Erythroblast (primary cell): ENCODE measurements at regions not wholly inside any gene's neighbourhood (a gene's known extent, or its start where the extent isn't known, plus 50 kb on each side); places are given as distances from the start of the nearest gene placed in this dataset.
"Not testable (repeated sequence)": the region's sequence is repeated elsewhere in the genome, so short reads cannot be mapped to it uniquely, and the experiment has no call there.

Experiments used
- DNase-seq, 2 experiments: peaks; one replicate each; lab custom pipeline; 2025; lab: John Stamatoyannopoulos, UW
- GATA1 ChIP-seq: IDR thresholded peaks from 2 replicates; pipeline ENCODE4 v1.6.1; 2011; ENCODE audit warnings: low read depth, mild to moderate bottlenecking, control low read depth, low read length, moderate library complexity
- POLR2A ChIP-seq: IDR thresholded peaks from 2 replicates; pipeline ENCODE4 v1.6.1; 2011; ENCODE audit warnings: mild to moderate bottlenecking, low read length

GRCh38 chr17:83170571-83171260 is 91.3 kb downstream of the METRNL start:
- DNase-seq: no peak
- TF ChIP-seq POLR2A: no peak
- no peak for TF ChIP-seq GATA1

- no peak for DNase-seq
- TF ChIP-seq POLR2A (no peak), GATA1 (no peak)
These were observed 92.3 kb downstream of the METRNL start for GRCh38 chr17:83171661-83172060.

GRCh38 chr17:83172099-83172498 is 92.7 kb downstream of the METRNL start:
- DNase-seq: not testable (repeated sequence)

- DNase-seq: not testable (repeated sequence)
These were observed 93.2 kb downstream of the METRNL start for GRCh38 chr17:83172646-83173045.

GRCh38 chr17:83173180-83173913 is 93.9 kb downstream of the METRNL start:
- DNase-seq: not testable (repeated sequence)

GRCh38 chr17:83173914-83174361 is 94.5 kb downstream of the METRNL start:
- no peak for DNase-seq
- TF ChIP-seq GATA1 (no peak), POLR2A (no peak)

GRCh38 chr17:83174362-83175118 is 95.1 kb downstream of the METRNL start:
- TF ChIP-seq GATA1 (no peak), POLR2A (no peak)
- DNase-seq: no peak

- TF ChIP-seq POLR2A (no peak), GATA1 (no peak)
- no peak for DNase-seq
These were observed 95.9 kb downstream of the METRNL start for GRCh38 chr17:83175119-83175821.

GRCh38 chr17:83175822-83176622 is 96.6 kb downstream of the METRNL start:
- TF ChIP-seq GATA1: no peak
- TF ChIP-seq POLR2A: no peak
- no peak for DNase-seq

GRCh38 chr17:83176623-83177583 is 97.5 kb downstream of the METRNL start:
- TF ChIP-seq POLR2A (no peak), GATA1 (no peak)
- no peak for DNase-seq

- TF ChIP-seq GATA1 (no peak), POLR2A (no peak)
- DNase-seq: no peak
These were observed 98.5 kb downstream of the METRNL start for GRCh38 chr17:83177611-83178532.
